OCI-LY7 (cell line): ENCODE measurements at regions not wholly inside any gene's neighbourhood (a gene's known extent, or its start where the extent isn't known, plus 50 kb on each side); places are given as distances from the start of the nearest gene placed in this dataset.

Source experiments
- EZH2phosphoT487 ChIP-seq: fragments of 200-600 bp; sonication (generic); IDR thresholded peaks from 2 replicates; pipeline ENCODE4 v1.6.1; 2018; ENCODE audit warnings: low read depth, borderline replicate concordance, mild to moderate bottlenecking, mixed run types, antibody characterized with exemption, low read length, moderate library complexity, mixed read lengths
- TF ChIP-seq, protein P1 (sequence below): fragments of 200-600 bp; sonication (generic); conservative IDR thresholded peaks from 2 replicates; pipeline ENCODE4 v1.5.1; 2014; ENCODE audit warnings: mild to moderate bottlenecking, antibody characterized with exemption, low read length, moderate library complexity, mixed read lengths

DNA sequence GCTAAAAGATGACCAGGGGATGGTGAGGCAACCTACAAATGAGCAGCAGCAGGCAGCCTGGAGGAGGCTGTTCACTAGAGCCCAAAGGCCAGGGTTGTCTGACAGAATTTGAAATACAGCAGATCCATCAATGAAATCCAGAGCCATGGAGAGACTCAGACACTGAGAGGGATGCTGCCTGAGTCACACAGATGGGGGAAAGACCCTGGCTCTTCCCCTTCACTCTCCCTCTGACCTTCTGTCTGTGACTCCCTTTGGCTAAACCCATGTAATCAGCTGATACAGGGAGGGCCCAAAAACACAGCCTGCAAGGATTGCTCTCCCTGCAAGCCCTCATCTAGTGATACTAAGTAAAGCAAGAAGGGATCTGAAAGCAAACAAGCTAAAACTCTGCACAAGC is 166.5 kb upstream of the SPOPL start:
- TF ChIP-seq, protein P1, sequence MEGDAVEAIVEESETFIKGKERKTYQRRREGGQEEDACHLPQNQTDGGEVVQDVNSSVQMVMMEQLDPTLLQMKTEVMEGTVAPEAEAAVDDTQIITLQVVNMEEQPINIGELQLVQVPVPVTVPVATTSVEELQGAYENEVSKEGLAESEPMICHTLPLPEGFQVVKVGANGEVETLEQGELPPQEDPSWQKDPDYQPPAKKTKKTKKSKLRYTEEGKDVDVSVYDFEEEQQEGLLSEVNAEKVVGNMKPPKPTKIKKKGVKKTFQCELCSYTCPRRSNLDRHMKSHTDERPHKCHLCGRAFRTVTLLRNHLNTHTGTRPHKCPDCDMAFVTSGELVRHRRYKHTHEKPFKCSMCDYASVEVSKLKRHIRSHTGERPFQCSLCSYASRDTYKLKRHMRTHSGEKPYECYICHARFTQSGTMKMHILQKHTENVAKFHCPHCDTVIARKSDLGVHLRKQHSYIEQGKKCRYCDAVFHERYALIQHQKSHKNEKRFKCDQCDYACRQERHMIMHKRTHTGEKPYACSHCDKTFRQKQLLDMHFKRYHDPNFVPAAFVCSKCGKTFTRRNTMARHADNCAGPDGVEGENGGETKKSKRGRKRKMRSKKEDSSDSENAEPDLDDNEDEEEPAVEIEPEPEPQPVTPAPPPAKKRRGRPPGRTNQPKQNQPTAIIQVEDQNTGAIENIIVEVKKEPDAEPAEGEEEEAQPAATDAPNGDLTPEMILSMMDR, result no peak
- no peak for TF ChIP-seq EZH2phosphoT487
